Suprapubic skin (tissue), 4 donors: ENCODE measurements at regions not wholly inside any gene's neighbourhood (a gene's known extent, or its start where the extent isn't known, plus 50 kb on each side); places are given as distances from the start of the nearest gene placed in this dataset.

Source experiments
- CTCF ChIP-seq, 2 donors: fragments of 200-600 bp in 1 of 2; fragments of 450-650 bp in 1 of 2; sonication (generic) in 1 of 2; IDR thresholded peaks; one replicate each; pipeline ENCODE4 v1.5.1; 2016 to 2019; ENCODE audit warnings: antibody characterized with exemption in 2 of 2, mild to moderate bottlenecking in 1 of 2, moderate library complexity in 1 of 2
- EP300 ChIP-seq: sonication (generic); formaldehyde crosslinking; IDR thresholded peaks from one replicate; pipeline ENCODE4 v1.6.1; 2017; ENCODE audit warnings: antibody characterized with exemption
- POLR2A ChIP-seq, 2 donors: fragments of 450-650 bp; IDR thresholded peaks; one replicate each; pipeline ENCODE4 v1.6.1; 2017; ENCODE audit warnings: antibody characterized with exemption in 2 of 2, mild to moderate bottlenecking in 2 of 2, moderate library complexity in 2 of 2
- POLR2AphosphoS5 ChIP-seq, 3 donors: sonication (generic); formaldehyde crosslinking; IDR thresholded peaks; one replicate each; pipeline ENCODE4 v1.6.1; 2017; ENCODE audit warnings: antibody characterized with exemption in 3 of 3

GRCh38 chr2:200091126-200091525, 135.7 kb downstream of the MAIP1 start:
- TF ChIP-seq CTCF (IDR thresholded peaks at IDR 0.05) (no peak), EP300 (no peak), POLR2AphosphoS5 (IDR thresholded peaks at IDR 0.05) (no peak), POLR2A (IDR thresholded peaks at IDR 0.05) (no peak)
